GM12865 (cell line): ENCODE measurements at regions not wholly inside any gene's neighbourhood (a gene's known extent, or its start where the extent isn't known, plus 50 kb on each side); places are given as distances from the start of the nearest gene placed in this dataset.

Source experiments
- DNase-seq: peaks from one replicate; pipeline ENCODE4 v3.0.0; 2010; ENCODE audit warnings: low read depth
- H3K4me3 ChIP-seq: 2 replicates; pipeline ENCODE4 v1.5.1; 2011; ENCODE audit warnings: mild to moderate bottlenecking, low read depth, low read length, control low read depth
- TF ChIP-seq, protein P1 (sequence below): IDR thresholded peaks from 2 replicates; pipeline ENCODE4 v1.5.1; 2011; ENCODE audit warnings: low read length, control low read depth, low read depth, inconsistent platforms; ENCODE audit not compliant: insufficient read depth; ENCODE audit errors: missing control alignments

- DNase-seq, result no peak
- TF ChIP-seq, protein P1, sequence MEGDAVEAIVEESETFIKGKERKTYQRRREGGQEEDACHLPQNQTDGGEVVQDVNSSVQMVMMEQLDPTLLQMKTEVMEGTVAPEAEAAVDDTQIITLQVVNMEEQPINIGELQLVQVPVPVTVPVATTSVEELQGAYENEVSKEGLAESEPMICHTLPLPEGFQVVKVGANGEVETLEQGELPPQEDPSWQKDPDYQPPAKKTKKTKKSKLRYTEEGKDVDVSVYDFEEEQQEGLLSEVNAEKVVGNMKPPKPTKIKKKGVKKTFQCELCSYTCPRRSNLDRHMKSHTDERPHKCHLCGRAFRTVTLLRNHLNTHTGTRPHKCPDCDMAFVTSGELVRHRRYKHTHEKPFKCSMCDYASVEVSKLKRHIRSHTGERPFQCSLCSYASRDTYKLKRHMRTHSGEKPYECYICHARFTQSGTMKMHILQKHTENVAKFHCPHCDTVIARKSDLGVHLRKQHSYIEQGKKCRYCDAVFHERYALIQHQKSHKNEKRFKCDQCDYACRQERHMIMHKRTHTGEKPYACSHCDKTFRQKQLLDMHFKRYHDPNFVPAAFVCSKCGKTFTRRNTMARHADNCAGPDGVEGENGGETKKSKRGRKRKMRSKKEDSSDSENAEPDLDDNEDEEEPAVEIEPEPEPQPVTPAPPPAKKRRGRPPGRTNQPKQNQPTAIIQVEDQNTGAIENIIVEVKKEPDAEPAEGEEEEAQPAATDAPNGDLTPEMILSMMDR, result no peak
- H3K4me3 ChIP-seq, result no peak overlapping the region
Measured at GRCh38 chr10:123309731-123310130, 155.5 kb downstream of the BUB3 start.

DNA sequence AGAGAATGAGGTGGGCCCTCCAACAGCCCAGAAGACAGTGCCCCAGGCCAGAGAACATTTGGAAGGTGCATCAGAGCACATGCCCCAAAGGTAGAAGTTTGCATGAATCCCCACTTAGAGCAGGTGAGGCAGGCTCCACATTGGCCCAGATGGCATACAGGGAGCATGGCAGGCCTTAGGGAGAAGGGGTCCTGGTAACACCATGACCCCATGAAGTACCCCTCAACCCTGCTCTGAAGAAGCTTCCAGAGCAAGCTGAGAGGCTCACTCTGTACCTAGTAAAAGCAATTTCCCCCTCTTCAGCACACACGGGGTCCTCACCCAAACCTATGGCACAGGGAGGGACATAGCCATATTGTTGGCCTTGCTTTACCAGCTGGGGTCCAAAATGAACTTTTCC is 162.6 kb downstream of the BUB3 start:
- H3K4me3 ChIP-seq, result no peak overlapping the region
- TF ChIP-seq, protein P1, result no peak
- no peak for DNase-seq

DNA sequence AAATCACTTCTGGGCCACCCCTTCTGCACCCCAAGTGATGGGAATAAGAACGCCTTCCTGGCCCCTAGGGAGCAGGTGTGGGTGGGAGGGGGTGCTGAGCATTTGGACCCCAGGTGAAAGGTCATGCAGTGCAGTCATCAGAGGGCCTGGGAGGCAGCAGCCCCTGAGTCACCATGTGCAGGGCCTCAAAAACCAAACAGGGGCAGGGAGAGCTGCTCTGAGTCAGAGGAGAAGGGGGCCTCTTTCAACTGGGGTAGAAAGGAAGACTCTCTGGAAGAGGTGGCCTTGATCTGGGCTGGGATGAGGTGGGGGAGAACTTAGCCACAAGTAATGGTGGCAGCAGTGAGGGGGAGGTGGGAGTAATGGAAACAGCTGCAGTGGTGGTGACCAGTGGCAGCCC is 164.3 kb downstream of the BUB3 start:
- no peak overlapping the region for H3K4me3 ChIP-seq
- TF ChIP-seq, protein P1, result no peak
- DNase-seq, result no peak

DNA sequence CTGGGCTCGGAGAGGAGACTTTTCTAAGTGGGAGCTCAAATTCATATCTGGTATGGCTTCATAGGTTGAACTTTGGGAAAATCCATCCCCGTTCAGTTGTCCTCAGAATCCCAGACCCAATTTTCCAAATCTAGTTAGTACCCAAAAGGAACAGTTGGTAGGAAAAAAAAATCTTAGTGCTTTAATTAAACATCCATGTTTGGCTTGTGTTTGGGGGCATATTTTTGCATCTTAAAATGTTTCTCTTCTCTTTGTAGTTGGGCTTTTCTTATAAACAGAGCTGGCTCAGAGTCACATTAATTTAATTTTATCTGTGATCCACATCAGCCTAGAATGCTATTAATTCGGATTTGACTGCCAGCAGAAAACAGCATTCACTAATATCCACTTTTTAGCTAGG is 165.9 kb downstream of the BUB3 start:
- TF ChIP-seq, protein P1, result no peak
- no peak for DNase-seq

DNA sequence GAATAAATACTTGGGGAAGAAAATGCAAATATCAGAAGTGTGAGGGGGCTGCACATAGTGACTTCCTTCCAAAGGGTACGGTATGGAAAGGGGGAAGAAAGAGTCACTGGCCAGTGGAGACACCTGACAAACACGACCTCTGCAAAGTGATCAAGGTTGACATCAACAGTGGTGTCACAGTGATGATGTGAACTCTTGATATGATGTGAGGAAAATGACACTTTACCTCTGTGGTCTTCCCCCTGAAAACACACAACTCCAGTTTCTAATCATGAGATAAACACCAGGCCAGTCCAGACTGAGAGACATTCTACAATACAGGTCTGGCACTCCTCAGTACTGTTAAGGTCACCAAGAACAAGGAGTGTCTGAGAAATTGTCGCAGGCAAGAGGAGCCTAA is 169.7 kb downstream of the BUB3 start:
- peak; percentile 64 for DNase-seq
- no peak overlapping the region for H3K4me3 ChIP-seq
- TF ChIP-seq, protein P1, result no peak

More for the DNA sequence above, 165.9 kb downstream of the BUB3 start:
- no peak overlapping the region for H3K4me3 ChIP-seq

DNA sequence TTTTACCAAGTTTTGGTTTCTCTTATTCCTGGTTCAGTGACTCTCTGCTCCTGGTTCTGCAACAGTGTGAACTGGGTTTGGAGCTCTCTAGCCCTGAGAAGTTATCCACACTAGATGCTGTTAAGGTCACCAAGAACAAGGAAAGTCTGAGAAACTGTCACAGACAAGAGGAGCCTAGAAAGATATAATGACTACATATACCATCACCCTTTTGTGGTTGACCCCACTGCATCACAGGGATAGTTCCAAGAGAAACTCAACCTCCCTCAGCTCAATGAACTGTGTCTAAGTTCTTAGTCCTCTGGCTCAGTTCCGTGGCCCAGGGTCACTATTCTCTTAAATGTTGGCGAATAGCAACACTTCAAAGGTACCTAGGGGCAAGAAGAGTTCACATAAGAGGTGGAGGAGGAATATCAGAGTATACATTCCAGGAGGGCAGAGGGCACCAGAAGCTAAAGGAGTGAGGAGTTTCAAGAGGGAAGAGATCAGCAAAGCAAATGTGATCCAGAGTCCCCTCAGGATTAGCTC is 171.5 kb downstream of the BUB3 start:
- DNase-seq, result no peak
- TF ChIP-seq, protein P1, result no peak
- H3K4me3 ChIP-seq, result no peak overlapping the region

DNA sequence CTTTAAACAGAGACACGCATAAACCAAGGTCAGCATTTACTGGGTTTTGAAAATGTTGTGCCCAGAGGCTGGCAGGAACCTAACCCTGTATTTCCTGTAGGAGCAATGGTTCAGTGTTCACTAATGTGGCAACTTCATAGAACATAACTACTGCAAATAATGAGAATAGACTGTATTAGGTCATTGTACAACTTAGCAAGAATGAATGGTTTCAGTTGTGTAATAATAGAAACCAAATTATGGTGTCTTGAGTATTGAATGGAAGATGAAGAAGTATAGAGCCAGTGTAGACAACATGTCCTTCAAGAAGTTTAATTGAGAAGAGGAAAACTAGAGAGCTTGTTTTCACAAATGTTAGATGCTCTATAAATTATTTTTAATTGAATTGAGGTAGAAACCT is 172.5 kb downstream of the BUB3 start:
- no peak overlapping the region for H3K4me3 ChIP-seq
- TF ChIP-seq, protein P1, result no peak
- DNase-seq, result peak; percentile 46
